Small intestine (tissue), 7 donors: ENCODE measurements at regions not wholly inside any gene's neighbourhood (a gene's known extent, or its start where the extent isn't known, plus 50 kb on each side); places are given as distances from the start of the nearest gene placed in this dataset.

ENCODE experiments used
- DNase-seq, 2 donors: peaks; one replicate each; pipeline versions ENCODE4 v3.0.0 to v3.0.0-alpha.2; 2013
- FAIRE-seq: peaks from 2 replicates; lab custom pipeline; 2012; peaks lifted over from hg19 to GRCh38; lab: Jason Lieb, UNC
- H3K27ac ChIP-seq, 3 donors: one replicate each; pipeline ENCODE4 v1.5.1; 2013; ENCODE audit warnings: low read length in 2 of 3, mild to moderate bottlenecking in 2 of 3, control low read depth in 1 of 3, inconsistent platforms in 1 of 3, low read depth in 1 of 3, moderate library complexity in 1 of 3
- H3K27me3 ChIP-seq, 3 donors: one replicate each; pipeline ENCODE4 v1.6.1; 2013; ENCODE audit warnings: low read length in 3 of 3, inconsistent platforms in 1 of 3; ENCODE audit not compliant: control insufficient read depth in 3 of 3, insufficient read depth in 3 of 3
- H3K36me3 ChIP-seq, 3 donors: one replicate each; pipeline ENCODE4 v1.6.1; 2013; ENCODE audit warnings: low read length in 3 of 3, inconsistent platforms in 1 of 3, low read depth in 1 of 3, mild to moderate bottlenecking in 1 of 3, moderate library complexity in 1 of 3; ENCODE audit not compliant: control insufficient read depth in 3 of 3, insufficient read depth in 2 of 3
- H3K4me1 ChIP-seq, 3 donors: one replicate each; pipeline ENCODE4 v1.6.1; 2013; ENCODE audit warnings: low read length in 2 of 3, inconsistent platforms in 1 of 3, low read depth in 1 of 3, mild to moderate bottlenecking in 1 of 3, moderate library complexity in 1 of 3; ENCODE audit not compliant: control insufficient read depth in 3 of 3, insufficient read depth in 2 of 3
- H3K4me3 ChIP-seq, 3 donors: one replicate each; pipeline ENCODE4 v1.5.1; 2013; ENCODE audit warnings: low read length in 3 of 3, control low read depth in 1 of 3, inconsistent platforms in 1 of 3, low read depth in 1 of 3, mild to moderate bottlenecking in 1 of 3, moderate library complexity in 1 of 3
- H3K9me3 ChIP-seq, 2 donors: one replicate each; pipeline ENCODE4 v1.6.1; 2013; ENCODE audit warnings: low read depth in 1 of 2, low read length in 1 of 2; ENCODE audit not compliant: control insufficient read depth in 2 of 2, insufficient read depth in 1 of 2
- WGBS, 3 donors: extraction: QIAGEN DNeasy Blood & Tissue Kit; methylation state at CpG; one replicate each; pipeline ENCODE4 v1.1.7; 2013; 5-methylcytosine and 5-hydroxymethylcytosine counted together
- donor health status: healthy with polysubstance abuse.
- donor health status: control.
- donor health status: control.
- donor health status: Bipolar disorder and iron deficiency.
- donor health status: healthy.

- DNase-seq, result no peak
- Histone ChIP-seq H3K4me1 (no peaks in the 10 kb centered on the region), H3K27me3 (no peaks in the 10 kb centered on the region), H3K27ac (no peak overlapping the region), H3K4me3 (no peak overlapping the region), H3K9me3 (no peaks in the 10 kb centered on the region), H3K36me3 (no peaks in the 10 kb centered on the region)
- FAIRE-seq, result no peak
- 75 to 87% (median 79%) methylated on average over 6 of the region's 6 CpGs for WGBS, 3 donors
These were observed 988.8 kb upstream of the NR2F2 start for GRCh38 chr15:95341686-95342085.

DNA sequence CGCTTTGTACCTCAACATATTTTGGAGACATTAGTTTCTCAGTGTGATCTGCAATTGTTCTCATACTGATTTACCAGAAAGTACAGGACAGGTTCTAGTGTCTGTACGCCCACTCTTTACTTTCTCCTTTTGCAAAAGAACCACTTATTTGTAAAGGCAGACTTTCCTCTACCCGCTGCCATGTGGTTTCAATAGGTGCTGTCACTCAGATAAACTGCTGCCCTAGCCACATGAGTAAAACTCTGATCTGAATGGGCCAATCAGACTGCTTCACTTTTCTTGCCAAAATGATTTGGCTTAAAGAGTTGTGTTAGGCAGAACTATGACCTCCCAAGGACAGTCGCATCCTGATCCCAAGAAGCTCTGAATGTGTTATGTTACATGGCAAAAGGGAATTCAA, 984.6 kb upstream of the NR2F2 start:
- Histone ChIP-seq H3K9me3 (no peaks in the 10 kb centered on the region), H3K4me1 (no peaks in the 10 kb centered on the region), H3K27ac (no peak overlapping the region), H3K36me3 (no peaks in the 10 kb centered on the region), H3K27me3 (no peaks in the 10 kb centered on the region), H3K4me3 (no peak overlapping the region)
- FAIRE-seq (no peak), DNase-seq (no peak)
- 71 to 81% (median 79%) methylated on average over 4 of the region's 4 CpGs for WGBS, 3 donors

DNA sequence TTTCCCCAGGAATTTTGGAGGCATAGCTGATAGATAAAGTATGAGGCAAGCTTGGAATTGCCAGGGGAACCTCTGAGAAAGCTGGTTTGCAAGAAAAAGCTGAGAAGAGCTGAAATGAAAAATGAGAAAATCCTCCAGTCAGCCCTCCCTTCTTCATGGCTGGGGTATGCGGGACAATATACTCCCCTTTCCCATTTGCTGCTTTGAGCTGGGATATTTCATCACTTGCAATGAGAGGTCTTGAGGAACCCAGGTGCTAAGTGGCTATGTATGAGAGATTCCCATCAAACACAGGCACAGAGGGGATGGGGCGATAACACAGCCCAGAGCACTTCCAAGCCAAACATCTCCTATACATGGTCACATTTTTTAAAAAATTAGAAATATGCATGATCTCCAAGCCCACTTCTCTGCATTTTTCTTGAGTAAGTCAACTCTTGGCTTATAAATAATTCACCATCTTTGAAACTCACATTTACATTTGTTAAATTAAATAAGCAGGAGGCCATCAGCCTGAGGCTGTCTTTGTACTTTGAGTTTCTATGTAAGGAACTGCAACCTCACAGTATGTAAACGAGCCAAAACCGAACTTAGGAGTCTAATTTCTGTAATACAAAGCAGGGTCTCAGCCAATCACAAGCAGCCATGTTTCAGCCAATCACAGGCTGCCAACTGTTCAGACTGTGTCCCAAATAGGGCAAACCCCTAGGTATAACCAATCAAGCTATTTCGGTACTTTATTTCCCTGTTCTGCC, 983.6 kb upstream of the NR2F2 start:
- no peaks in the 10 kb centered on the region for H3K27me3 ChIP-seq
- DNase-seq (no peak), FAIRE-seq (no peak)
- H3K4me3 ChIP-seq, result no peak overlapping the region
- H3K4me1 ChIP-seq, result no peaks in the 10 kb centered on the region
- no peaks in the 10 kb centered on the region for H3K36me3 ChIP-seq
- H3K9me3 ChIP-seq, result no peaks in the 10 kb centered on the region
- 57 to 83% (median 66%) methylated on average over 5 of the region's 5 CpGs for WGBS, 3 donors
- no peak overlapping the region for H3K27ac ChIP-seq

- Histone ChIP-seq H3K36me3 (no peaks in the 10 kb centered on the region), H3K4me3 (no peak overlapping the region), H3K27me3 (no peaks in the 10 kb centered on the region), H3K4me1 (no peaks in the 10 kb centered on the region), H3K27ac (no peak overlapping the region), H3K9me3 (no peaks in the 10 kb centered on the region)
- FAIRE-seq (no peak), DNase-seq (no peak)
- 77 to 83% (median 81%) methylated on average over 1 of the region's 1 CpG for WGBS, 3 donors
These were observed 982.7 kb upstream of the NR2F2 start for GRCh38 chr15:95347837-95348236.

DNA sequence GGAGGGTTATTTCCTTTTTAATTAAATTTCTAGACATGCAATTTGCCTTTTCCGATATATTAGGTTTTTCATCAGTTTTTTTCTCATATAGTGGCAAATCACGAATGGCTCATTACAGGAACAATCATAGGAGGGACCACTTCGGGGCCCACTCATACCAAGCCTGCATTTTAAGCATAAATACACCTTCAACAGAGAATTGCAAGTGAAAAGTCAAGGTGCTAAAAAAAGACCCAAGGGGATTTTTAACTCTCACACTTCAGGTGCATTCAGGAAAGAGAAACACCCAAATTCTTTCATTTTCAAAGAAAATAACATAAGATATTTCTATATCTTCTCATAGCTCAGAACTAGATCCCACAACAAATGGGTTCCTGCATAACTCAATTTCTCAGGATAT, 979.6 kb upstream of the NR2F2 start:
- Histone ChIP-seq H3K36me3 (no peaks in the 10 kb centered on the region), H3K4me1 (no peaks in the 10 kb centered on the region), H3K4me3 (no peak overlapping the region), H3K9me3 (no peaks in the 10 kb centered on the region), H3K27me3 (no peaks in the 10 kb centered on the region), H3K27ac (no peak overlapping the region)
- DNase-seq, result no peak
- WGBS, 3 donors, result 53 to 82% (median 67%) methylated on average over 3 of the region's 3 CpGs
- no peak for FAIRE-seq

DNA sequence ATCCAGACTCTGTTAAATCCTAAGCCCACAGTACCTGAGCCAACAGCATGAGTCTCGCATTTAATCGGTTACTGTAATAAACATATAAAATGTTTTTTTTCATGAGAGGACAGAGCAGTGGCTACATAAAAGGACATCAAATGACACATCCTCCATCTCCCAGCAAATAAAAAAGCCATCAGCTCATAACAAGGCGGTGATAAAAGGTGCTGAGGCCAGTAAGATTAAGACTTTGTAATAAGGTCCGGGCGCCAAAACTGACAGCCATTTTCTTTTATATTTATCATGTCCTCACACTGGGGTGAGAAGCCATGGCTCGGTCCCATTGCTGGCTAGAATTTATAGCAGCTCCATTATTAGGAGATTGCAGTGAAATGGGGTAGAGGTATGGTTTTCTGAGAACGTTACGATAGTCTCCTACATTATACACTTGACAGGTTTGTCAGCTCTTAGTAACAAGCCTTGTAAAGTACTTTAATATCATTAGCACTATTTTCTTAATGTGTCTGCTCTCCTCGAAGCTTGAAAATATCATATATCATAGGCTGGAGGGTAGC, 977.8 kb upstream of the NR2F2 start:
- 82 to 89% (median 86%) methylated on average over 9 of the region's 9 CpGs for WGBS, 3 donors
- DNase-seq, result no peak
- no peak overlapping the region for H3K4me3 ChIP-seq
- no peaks in the 10 kb centered on the region for H3K4me1 ChIP-seq
- no peak overlapping the region for H3K27ac ChIP-seq
- no peaks in the 10 kb centered on the region for H3K27me3 ChIP-seq
- no peaks in the 10 kb centered on the region for H3K36me3 ChIP-seq
- FAIRE-seq, result no peak
- no peaks in the 10 kb centered on the region for H3K9me3 ChIP-seq

GRCh38 chr15:95353512-95353911, 977.0 kb upstream of the NR2F2 start:
- no peak for FAIRE-seq
- no peaks in the 10 kb centered on the region for H3K4me1 ChIP-seq
- no peak for DNase-seq
- H3K27me3 ChIP-seq, result no peaks in the 10 kb centered on the region
- WGBS, 3 donors, result 88 to 93% (median 89%) methylated on average over 1 of the region's 1 CpG
- H3K4me3 ChIP-seq, result no peak overlapping the region
- no peaks in the 10 kb centered on the region for H3K9me3 ChIP-seq
- H3K36me3 ChIP-seq, result no peaks in the 10 kb centered on the region
- no peak overlapping the region for H3K27ac ChIP-seq

GRCh38 chr15:95359966-95360365, 970.5 kb upstream of the NR2F2 start:
- Histone ChIP-seq H3K27me3 (no peaks in the 10 kb centered on the region), H3K4me3 (no peak overlapping the region), H3K27ac (no peak overlapping the region), H3K36me3 (no peaks in the 10 kb centered on the region), H3K4me1 (no peaks in the 10 kb centered on the region), H3K9me3 (peaks cover 0 to 5% of the 10 kb centered on the region in 2 donors)
- DNase-seq, result no peak
- no peak for FAIRE-seq
- 43 to 69% (median 56%) methylated on average over 5 of the region's 5 CpGs for WGBS, 3 donors
